ENCODE measurements at regions not wholly inside any gene's neighbourhood (a gene's known extent, or its start where the extent isn't known, plus 50 kb on each side); places are given as distances from the start of the nearest gene placed in this dataset.
"Not testable (repeated sequence)": the region's sequence is repeated elsewhere in the genome, so short reads cannot be mapped to it uniquely, and the experiment has no call there.

DNA sequence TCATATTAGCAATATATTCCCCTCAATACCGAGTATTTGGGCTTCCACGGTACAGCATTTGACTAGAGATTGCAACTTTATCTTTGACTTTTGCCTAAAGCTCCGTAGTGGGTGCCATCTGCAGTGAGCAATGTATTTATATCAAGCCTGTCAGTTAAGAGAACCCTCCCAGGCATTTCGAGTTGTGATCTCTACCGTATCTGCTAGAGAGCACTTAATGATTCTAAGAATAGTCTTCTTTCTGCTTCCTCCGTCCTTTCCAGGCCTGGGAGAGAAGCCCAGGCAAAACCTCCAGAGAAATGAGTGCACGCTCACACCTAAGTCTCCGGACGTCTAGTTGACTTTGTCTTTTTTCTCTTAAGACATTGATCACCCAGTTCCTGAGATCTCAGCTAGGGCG lies 210.6 kb downstream of the KLF6 start:
- DNase-seq (ENCODE audit: low spot score), result no peak

- DNase-seq (ENCODE audit: low spot score), result no peak
These were observed 211.5 kb downstream of the KLF6 start for GRCh38 chr10:3573498-3573897.

DNA sequence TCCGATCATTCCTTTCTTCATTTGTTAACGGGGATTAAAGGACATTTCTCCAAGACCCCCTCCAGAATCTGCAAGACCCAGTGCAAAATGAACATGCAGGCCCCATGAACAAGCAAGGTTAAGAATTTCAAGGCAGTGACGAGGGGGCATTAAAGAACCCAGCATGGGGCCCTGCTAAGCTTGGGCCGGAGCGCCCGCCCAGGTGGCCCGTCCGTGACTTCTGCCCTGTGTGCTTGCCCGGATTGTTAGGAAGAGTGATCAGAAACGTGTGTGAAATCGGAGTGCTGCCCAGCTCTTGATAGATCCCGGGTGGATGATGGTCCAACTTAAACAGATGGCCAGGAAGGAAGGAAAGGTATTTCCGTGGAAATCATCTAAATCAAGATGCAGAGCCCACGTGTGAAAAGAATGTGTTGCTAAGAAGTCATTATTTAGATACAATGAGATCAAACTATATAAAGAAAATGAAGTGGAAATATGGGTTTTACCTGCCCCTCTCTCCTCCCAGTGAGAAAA lies 213.6 kb downstream of the KLF6 start:
- DNase-seq (ENCODE audit: low spot score), result no peak

GRCh38 chr10:3570855-3571266 lies 214.1 kb downstream of the KLF6 start:
- DNase-seq (ENCODE audit: low spot score), result no peak

DNA sequence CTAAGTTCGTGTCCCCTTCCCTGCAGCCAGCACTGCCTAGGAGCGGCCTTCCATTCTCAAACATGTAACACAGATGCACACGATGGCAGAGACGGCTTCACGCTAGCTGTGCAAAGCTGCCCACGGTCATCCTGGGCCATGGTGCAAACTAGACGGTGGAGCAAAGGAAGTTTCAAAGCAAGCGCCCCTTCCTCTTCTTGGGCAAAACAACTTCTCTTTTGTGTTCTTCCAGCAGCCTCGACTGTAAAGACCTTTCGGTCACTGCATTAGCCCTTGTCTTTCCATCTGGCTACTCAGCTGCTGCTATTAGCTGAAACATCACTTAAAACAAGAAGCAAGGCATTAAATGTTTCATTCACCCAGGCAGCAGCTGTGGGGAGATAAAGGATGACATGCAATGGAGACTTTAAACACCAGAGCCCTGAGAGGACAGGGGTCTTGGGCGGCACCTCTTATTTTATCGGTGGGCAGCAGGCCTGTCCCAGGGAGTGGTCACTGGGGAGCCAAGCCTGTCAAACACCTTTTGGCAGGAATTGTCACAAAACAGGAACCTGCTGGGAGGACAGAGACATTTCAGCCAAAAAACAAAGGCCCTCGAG lies 214.8 kb downstream of the KLF6 start:
- DNase-seq (ENCODE audit: low spot score), result no peak

GRCh38 chr10:3568983-3569382 lies 216.0 kb downstream of the KLF6 start:
- DNase-seq (ENCODE audit: low spot score), result no peak

DNA sequence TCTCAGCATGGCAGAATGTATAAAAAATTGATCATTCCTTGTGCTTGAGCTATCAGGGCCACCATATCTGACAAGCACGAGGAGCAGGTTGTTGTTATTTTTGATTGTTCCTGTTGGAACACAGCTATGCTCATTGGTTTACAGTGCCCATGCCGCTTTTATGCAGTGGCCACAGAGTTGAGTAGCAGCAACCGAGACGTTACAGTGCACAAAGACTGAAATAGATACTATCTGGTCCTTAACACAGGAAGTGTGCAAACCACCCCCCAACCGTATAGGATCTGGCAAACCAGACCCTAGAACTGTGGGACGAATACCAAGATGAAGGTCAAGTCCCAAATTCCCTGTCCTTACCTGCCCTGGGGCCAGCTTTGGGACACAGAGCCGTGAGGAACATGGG lies 216.6 kb downstream of the KLF6 start:
- no peak for DNase-seq (ENCODE audit: low spot score)

DNA sequence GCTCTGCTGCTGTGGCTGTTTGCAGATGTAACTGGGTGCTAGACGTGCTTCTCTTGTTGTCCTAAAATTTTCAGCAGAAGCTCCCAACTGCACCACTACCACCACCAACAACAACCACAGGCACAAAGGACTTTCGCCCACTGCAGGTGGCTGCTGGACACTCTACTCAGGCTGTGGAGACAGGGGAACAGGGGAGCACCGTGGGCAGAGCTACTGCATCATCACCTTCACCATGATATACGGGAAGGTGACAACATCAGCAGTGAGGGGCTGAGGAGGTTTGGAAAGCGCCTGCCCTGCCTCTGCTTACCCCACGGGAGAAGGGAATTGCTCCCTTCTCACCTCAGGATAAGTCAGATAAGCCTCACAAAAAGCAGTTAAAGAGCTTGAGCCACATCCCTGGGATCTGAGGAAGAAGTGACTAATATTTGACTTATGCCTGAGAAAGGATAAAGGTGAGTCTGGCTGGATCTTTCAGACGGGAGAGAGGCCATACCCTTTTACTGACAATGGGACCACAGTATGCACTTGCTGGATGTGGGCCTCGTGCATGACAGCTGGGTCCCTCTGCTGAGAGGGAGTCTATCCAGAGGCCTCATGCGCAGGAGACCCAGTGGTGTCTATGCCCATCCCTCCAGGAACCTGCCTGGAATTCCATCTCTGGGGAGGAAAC lies 217.6 kb downstream of the KLF6 start:
- no peak for DNase-seq (ENCODE audit: low spot score)

DNA sequence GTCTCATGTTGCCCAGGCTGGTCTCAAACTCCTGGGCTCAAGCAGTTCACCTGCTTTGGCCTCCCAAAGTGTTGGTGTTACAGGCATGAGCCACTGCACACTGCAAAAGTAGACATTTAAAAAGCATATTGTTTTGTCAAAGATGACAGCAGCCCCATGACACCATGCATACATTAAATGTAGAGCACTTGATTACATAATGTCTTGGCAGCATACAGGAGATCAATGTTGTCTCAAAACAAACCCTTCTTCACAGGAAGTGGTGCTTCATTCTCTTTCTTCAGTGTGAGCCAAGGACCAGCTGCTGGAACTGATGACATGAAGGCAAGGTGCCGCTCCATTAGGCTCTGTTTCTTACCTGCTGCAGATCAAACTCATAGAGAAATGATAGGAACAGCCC lies 218.4 kb downstream of the KLF6 start:
- DNase-seq (ENCODE audit: low spot score), result no peak

DNA sequence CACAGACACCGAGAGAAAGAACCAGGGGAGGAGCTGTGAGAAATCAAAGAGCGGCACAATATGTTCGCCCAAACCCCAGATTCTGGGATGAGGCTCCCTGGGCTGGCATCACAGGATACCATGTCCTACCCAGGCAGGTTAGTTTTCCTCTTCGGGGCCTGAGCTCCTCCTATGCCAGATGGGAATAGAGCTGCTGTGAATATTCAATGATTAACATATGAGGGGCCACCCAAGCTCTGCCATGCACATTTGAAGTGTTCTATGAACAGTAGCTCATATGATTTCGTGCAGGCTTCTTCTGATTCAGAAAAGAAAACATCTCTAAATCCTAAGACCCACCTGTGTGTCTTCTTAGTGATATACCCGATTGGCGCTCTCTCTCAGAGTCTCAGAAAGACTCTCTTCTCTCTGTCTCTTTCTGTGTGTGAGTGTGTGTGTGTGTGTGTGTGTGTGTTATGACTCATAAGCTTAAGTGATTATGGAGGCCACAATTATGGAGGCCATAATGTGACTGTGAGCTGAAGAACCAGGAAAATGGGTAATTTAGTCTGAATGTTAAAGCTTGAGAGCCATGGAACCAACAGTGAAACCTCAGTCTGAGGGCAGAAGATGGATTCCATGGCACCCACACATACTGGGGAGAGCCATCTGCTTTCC lies 220.5 kb downstream of the KLF6 start:
- no peak for DNase-seq (ENCODE audit: low spot score)

GRCh38 chr10:3563298-3563697 lies 221.7 kb downstream of the KLF6 start:
- no peak for DNase-seq (ENCODE audit: low spot score)

- not testable (repeated sequence) for DNase-seq (ENCODE audit: low spot score)
These were observed 224.4 kb downstream of the KLF6 start for GRCh38 chr10:3560628-3561027.

DNA sequence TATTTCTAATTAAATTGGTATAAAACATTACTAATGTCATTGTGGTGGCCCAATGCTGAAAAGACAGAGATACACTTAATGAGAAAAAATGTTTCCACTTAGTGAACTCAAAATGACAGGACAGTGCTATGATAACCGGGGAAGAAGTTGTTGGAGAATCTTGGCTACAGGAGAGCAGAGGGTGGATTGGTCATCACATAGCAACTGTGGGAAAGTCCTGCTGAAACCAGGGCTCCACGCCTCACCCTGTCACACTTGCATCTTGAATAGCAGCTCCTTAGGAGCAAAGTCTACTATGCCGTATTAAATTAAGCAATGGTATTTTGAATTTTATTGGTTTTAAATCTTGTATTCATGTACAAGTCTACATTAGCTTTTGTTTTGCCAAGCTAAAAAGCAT lies 225.5 kb downstream of the KLF6 start:
- DNase-seq (ENCODE audit: low spot score), result no peak

GRCh38 chr10:3559011-3559410 lies 226.0 kb downstream of the KLF6 start:
- no peak for DNase-seq (ENCODE audit: low spot score)

- not testable (repeated sequence) for DNase-seq (ENCODE audit: low spot score)
These were observed 228.6 kb downstream of the KLF6 start for GRCh38 chr10:3556191-3557017.

DNA sequence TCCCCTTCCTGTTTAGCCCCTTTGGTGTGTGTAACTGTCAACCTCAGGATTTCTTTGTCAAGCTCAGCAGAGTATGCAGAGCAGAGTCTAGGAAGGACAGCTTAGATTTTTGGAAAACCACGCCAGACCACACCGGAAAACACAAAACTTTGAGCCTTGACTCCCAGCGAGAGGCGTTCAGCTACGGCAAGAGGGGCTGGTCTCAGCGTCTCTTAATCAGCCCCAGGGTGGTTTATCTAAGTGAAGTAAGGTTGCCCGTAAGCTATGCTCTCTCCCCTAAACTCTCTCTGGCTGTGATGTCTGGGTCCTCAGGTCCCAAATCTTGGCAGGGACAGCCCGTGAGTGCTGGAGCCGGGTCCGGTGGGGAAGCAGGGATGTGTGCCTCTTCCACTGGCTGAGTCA lies 230.9 kb downstream of the KLF6 start:
- DNase-seq (ENCODE audit: low spot score), result no peak

DNA sequence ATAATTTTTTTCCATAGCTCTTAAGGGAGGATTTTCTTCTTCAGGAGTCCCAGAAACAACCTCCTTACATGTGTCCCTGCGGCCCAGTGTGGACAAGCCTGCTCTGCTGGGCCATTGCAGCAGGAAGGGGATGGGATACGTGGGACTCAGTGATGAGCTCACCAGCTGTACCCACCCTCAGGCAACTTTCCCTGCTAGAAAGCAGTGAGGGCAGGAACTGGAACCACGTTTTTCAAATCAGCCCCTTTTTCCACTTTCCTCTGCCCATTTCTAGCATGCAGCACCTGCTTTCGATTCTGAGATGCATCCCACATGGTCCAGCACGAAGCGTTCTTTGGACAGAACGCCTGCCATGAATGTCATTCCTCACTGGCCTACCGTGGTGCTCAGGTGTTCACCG lies 232.7 kb downstream of the KLF6 start:
- DNase-seq (ENCODE audit: low spot score), result no peak

GRCh38 chr10:3551761-3552160 lies 233.2 kb downstream of the KLF6 start:
- no peak for DNase-seq (ENCODE audit: low spot score)

DNA sequence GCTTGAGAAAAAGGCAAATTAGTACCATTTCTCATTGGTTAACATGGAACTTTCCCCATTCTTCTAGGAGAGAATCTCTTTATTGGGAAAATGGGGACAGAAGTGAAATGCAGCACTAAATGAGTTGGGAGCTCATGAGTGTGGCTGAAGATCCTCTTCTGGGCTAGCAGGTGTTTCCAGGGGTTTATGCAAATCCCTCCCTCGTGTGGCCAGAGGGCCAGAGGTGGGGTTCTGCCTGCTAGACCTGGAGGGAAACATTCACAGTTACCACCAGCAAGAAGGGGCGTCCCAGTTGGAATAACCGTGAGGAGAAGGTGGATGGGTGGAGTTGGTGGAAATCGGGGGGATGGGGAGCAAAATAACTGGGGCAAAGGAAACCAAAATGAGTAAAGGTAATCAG lies 235.9 kb downstream of the KLF6 start:
- DNase-seq (ENCODE audit: low spot score), result no peak

GRCh38 chr10:3548702-3549101 lies 236.3 kb downstream of the KLF6 start:
- no peak for DNase-seq (ENCODE audit: low spot score)

GRCh38 chr10:3548076-3548475 lies 236.9 kb downstream of the KLF6 start:
- DNase-seq (ENCODE audit: low spot score), result no peak

DNA sequence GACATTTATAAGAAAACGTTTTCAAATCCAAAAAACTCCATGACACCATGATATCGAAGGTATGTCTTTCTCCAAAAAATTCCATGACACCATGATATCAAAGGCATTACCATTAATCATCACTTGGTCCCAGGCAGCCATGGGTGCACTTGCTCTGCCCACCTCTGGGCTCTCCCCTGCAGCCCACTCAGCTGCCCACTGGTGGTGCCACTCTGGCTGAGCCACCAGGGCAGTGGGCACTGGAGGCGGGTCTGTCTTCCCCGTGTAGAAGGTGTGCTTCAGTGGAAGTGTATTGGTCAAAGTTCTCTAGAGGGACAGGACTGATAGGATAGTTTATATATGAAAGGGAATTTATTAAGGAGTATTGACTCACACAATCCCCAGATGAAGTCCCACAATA lies 240.4 kb downstream of the KLF6 start:
- no peak for DNase-seq (ENCODE audit: low spot score)

DNA sequence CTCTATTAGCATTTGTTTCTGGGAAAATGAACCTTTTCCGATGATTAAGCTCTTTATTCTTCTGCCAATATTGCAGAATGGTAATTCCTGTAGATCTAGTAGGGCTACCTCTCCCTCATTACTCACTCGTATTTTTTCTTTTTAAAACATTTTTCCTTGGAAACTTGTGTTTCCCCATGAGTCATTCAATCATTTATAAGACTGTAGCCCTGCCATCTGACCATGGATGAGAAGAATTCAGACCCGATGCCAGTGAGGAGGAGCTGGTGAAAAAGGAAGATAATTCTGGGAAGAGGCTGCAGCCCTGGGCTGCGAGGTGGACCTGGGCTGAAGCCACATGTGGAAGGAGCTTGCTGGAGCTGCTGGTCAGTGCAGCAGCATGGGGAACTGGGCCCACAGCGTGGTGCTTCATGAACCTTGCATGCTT lies 242.8 kb downstream of the KLF6 start:
- no peak for DNase-seq (ENCODE audit: low spot score)

All from CD4-positive, alpha-beta T cell treated with Interleukin-15 for 4 hours (primary cell).